ENCODE measurements at regions not wholly inside any gene's neighbourhood (a gene's known extent, or its start where the extent isn't known, plus 50 kb on each side); places are given as distances from the start of the nearest gene placed in this dataset.
A peak's percentile ranks its signal among the peaks of the same experiment; 100 is the strongest.

GRCh38 chr2:176641436-176641835 lies 372.2 kb downstream of the MTX2 start:
- H3K36me3 Mint-ChIP-seq (ENCODE audit: low read depth): no peaks in the 10 kb centered on the region
- no peak for DNase-seq
- peaks cover 70% of the 10 kb centered on the region for H3K4me1 Mint-ChIP-seq
- no peak overlapping the region for H3K4me3 Mint-ChIP-seq
- peaks cover 7% of the 10 kb centered on the region for H3K27me3 Mint-ChIP-seq (ENCODE audit: low read depth, poor library complexity)
- no peaks in the 10 kb centered on the region for H3K9me3 Mint-ChIP-seq
- H3K27ac Mint-ChIP-seq: no peak overlapping the region
- no peak for TF ChIP-seq CTCF (IDR thresholded peaks at IDR 0.05)

GRCh38 chr2:176642074-176642473 lies 372.8 kb downstream of the MTX2 start:
- H3K4me3 Mint-ChIP-seq: no peak overlapping the region

GRCh38 chr2:176643646-176644045 lies 374.4 kb downstream of the MTX2 start:
- Mint-ChIP-seq H3K27ac (no peak overlapping the region), H3K4me3 (no peak overlapping the region), H3K4me1 (peaks cover 77% of the 10 kb centered on the region), H3K9me3 (no peaks in the 10 kb centered on the region), H3K36me3 (ENCODE audit: low read depth) (no peaks in the 10 kb centered on the region), H3K27me3 (ENCODE audit: low read depth, poor library complexity) (peaks cover 7% of the 10 kb centered on the region)
- no peak for TF ChIP-seq CTCF (IDR thresholded peaks at IDR 0.05)
- DNase-seq: peak; percentile 55

More at GRCh38 chr2:176642074-176642473, 372.8 kb downstream of the MTX2 start:
- TF ChIP-seq CTCF (IDR thresholded peaks at IDR 0.05): no peak
- H3K36me3 Mint-ChIP-seq (ENCODE audit: low read depth): no peaks in the 10 kb centered on the region
- no peak overlapping the region for H3K27ac Mint-ChIP-seq
- peaks cover 71% of the 10 kb centered on the region for H3K4me1 Mint-ChIP-seq
- H3K27me3 Mint-ChIP-seq (ENCODE audit: low read depth, poor library complexity): peaks cover 7% of the 10 kb centered on the region
- no peaks in the 10 kb centered on the region for H3K9me3 Mint-ChIP-seq
- no peak for DNase-seq

- no peak for DNase-seq
- H3K4me3 Mint-ChIP-seq: no peak overlapping the region
- peaks cover 77% of the 10 kb centered on the region for H3K4me1 Mint-ChIP-seq
- H3K27ac Mint-ChIP-seq: no peak overlapping the region
- no peak for TF ChIP-seq CTCF (IDR thresholded peaks at IDR 0.05)
- peaks cover 8% of the 10 kb centered on the region for H3K27me3 Mint-ChIP-seq (ENCODE audit: low read depth, poor library complexity)
- no peaks in the 10 kb centered on the region for H3K9me3 Mint-ChIP-seq
- no peaks in the 10 kb centered on the region for H3K36me3 Mint-ChIP-seq (ENCODE audit: low read depth)
Observed at GRCh38 chr2:176645494-176645893, 376.3 kb downstream of the MTX2 start.

GRCh38 chr2:176646033-176646615 lies 376.9 kb downstream of the MTX2 start:
- TF ChIP-seq CTCF (IDR thresholded peaks at IDR 0.05): no peak
- peaks cover 82% of the 10 kb centered on the region for H3K4me1 Mint-ChIP-seq
- H3K9me3 Mint-ChIP-seq: no peaks in the 10 kb centered on the region
- no peaks in the 10 kb centered on the region for H3K36me3 Mint-ChIP-seq (ENCODE audit: low read depth)
- no peak for DNase-seq
- no peak overlapping the region for H3K27ac Mint-ChIP-seq
- H3K4me3 Mint-ChIP-seq: no peak overlapping the region
- peaks cover 7% of the 10 kb centered on the region for H3K27me3 Mint-ChIP-seq (ENCODE audit: low read depth, poor library complexity)
